GM19468 (cell line): ENCODE measurements at regions not wholly inside any gene's neighbourhood (a gene's known extent, or its start where the extent isn't known, plus 50 kb on each side); places are given as distances from the start of the nearest gene placed in this dataset.

ENCODE experiments used
- ATAC-seq: cut with Tn5 transposase; IDR thresholded peaks from one replicate; pipeline ENCODE4 v1.9.1; 2021; ENCODE audit warnings: mild to moderate bottlenecking, moderate library complexity, moderate number of reproducible peaks; ENCODE audit not compliant: unreplicated experiment; ENCODE audit errors: extremely low read depth

DNA sequence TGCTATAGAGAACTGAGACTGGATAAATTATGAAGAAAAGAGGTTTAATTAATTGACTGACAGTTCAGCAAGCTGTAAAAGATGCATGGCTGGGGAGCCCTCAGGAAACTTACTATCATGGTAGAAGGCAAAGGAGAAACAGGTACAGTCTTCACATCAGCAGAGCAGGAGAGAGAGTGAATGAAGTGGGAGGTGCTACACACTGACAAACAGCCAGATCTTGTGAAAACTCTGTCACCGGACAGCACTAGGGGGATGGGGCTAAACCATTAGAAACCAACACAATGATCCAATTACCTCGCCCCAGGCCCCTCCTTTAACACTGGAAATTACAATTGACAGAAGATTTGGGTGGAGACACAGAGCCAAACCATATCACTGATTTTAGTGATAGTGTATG is 682.4 kb downstream of the SLC16A7 start:
- no peak for ATAC-seq

GRCh38 chr12:60279221-60279620 is 683.4 kb downstream of the SLC16A7 start:
- no peak for ATAC-seq

- ATAC-seq = no peak
Observed at GRCh38 chr12:60281522-60281921, 685.7 kb downstream of the SLC16A7 start.

DNA sequence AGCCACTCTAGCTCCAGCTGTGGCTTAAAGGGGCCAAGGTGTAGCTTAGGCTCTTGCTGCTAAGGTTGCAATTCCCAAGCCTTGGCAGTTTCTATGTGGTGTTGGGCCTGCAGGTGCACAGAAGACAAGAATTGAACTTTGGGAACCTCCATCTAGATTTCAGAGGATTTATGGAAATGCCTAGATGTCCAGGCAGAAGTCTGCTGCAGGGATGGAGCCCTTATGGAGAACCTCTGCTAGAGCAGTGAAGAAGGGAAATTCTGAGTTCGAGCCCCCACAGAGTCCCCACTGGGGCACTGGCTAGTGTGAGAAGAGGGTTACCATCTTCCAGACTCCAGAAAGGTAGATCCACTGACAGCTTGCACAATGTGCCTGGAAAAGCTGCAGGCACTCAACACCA is 694.7 kb downstream of the SLC16A7 start:
- ATAC-seq = no peak

GRCh38 chr12:60308366-60308991 is 712.6 kb downstream of the SLC16A7 start:
- ATAC-seq = no peak

DNA sequence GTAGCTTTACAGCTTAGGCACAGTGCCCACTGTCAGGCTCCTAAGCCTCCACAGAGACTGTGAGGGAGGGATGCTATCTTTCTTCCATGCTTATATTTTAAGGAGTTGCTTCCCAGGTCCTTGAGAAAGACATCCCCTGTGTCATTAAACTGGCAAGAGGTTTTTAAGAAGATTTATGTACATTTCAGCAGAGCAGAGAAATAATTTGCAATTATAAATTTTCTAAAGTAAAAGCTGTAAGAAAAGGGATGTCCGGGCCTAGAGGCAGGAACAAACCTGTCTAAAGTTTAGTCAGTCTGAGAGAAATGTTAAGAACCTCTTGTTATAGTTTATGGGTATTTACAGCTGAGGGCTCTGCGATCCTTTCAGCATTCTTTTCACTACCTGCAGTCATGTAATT is 716.1 kb downstream of the SLC16A7 start:
- no peak for ATAC-seq

GRCh38 chr12:60317361-60317760 is 721.5 kb downstream of the SLC16A7 start:
- no peak for ATAC-seq

DNA sequence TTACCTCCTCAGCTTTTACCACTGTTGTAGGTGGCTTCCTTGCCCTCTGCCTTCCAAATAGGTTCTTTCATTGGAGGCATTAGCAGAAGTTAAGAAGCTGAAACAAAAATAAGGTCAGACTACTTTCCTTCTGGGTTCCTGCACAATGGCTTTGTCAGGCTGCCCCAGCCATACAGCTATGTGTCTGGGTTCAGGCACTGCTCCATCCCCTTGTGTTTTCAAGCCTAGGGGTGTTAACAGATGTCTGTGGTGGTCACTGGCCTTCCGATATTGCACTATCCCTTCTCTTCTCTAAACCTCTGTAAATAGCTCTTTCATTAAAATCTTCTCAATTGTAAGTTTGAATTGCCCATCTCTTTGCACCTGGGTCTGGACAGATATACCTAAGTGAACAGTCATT is 728.9 kb downstream of the SLC16A7 start:
- no peak for ATAC-seq

- ATAC-seq = no peak
Observed at GRCh38 chr12:60333461-60333860, 737.6 kb downstream of the SLC16A7 start.

GRCh38 chr12:60335745-60336144 is 739.9 kb downstream of the SLC16A7 start:
- ATAC-seq = no peak

DNA sequence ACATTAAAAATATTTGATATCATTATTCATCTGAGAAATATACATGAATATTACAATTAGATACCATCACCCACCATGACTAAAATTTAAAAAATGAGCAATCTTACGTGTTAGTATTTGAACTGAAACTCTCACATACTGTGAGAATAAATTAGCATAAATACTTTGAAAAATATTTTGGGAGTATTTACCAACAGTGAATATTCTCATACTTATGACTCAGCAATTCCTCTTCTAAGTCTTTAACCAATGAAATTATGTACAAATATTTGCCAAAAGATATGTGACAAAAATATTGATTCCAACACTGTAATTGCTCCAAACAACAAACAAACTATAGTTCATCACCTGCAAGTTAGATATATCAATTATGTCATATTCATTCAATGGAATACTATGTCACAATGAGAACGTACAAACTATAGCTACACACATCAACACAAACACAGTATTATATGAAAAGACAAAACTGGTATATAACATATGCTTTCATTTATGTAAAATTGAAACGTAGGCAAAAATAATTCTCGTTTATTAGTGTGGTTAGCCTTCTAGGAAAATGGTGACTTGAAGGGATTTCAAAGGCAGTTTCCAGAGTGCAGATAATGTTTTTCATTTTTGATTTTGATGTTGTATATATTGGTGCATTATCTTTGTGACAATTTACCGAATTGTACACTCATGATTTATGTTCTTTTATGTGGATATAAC is 742.2 kb downstream of the SLC16A7 start:
- no peak for ATAC-seq

DNA sequence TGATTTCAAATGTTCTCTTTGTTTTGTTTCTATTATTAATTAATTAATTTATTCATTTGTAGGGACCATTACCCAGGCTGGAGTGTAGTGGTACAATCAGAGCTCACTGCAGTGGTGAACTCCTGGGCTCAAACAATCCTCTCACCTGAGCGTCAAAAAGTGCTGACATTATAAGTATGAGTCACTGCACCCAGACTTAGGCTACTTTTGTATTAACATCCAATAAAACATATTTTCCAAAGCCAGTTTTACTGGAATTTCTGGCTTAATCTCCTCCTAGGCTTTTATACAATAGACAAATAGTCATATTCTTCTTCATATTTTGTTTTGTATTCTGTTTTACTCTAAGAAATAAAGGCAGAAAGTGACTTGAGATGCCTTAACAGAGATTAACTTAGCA is 749.6 kb downstream of the SLC16A7 start:
- ATAC-seq = no peak

DNA sequence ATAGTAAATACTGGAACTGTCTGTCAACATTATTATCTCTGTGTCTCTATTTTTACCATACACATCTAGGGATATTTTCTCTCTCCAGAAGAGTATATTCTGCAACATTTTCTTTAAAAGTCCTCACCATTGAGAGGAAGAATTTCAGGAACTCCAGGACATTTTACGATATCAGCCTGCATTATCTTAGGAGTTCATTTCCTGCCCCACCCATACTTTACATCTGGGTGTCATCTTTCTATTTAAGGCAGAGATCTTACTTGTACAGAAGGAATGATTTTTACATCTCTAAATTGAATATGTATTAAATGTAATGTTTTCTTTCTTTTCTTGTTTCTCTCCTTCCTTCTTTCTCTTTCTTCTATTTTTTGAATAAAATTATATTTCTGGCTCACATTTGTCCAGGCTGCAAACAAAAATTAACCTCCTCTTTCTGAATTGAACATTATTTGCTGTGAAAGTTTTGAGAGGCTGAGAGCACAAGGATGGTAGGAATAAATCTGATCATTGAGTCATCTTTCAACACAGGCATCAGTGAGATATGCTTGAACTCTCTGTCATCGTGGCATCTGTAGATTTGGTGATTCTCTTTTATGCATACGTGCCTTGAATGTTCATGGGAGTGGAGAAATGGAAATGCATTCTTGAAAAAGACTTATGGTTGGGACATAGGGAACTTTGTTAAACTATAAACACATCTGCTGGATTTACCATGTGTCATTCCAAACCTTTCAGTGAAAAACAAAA is 753.6 kb downstream of the SLC16A7 start:
- ATAC-seq = no peak

- ATAC-seq = no peak
Observed at GRCh38 chr12:60387356-60387755, 791.5 kb downstream of the SLC16A7 start.

- ATAC-seq = no peak
Observed at GRCh38 chr12:60391051-60391450, 795.2 kb downstream of the SLC16A7 start.

- ATAC-seq = no peak
Observed at GRCh38 chr12:60391791-60392190, 796.0 kb downstream of the SLC16A7 start.

- ATAC-seq = no peak
Observed at GRCh38 chr12:60393093-60393492, 797.3 kb downstream of the SLC16A7 start.

DNA sequence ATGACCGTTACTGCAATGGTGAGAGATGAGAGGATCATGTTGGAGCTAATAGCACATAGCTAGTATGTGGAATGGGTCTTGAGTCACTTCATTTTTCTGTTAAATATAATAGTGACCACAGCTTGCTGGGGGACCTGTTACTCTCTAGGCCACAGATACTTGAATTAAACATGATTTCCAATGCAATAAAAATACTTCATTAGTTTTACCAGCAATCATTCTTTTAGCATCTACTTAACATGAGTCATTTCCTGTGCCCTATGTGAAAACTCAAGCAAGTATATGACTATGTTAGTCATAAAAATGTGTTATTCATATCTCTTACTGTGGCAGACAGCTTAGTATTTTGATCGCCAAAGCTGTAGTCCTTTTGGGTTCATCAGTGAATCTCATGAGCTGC is 798.8 kb downstream of the SLC16A7 start:
- ATAC-seq = no peak

- no peak for ATAC-seq
Observed at GRCh38 chr12:60398547-60398946, 802.7 kb downstream of the SLC16A7 start.

DNA sequence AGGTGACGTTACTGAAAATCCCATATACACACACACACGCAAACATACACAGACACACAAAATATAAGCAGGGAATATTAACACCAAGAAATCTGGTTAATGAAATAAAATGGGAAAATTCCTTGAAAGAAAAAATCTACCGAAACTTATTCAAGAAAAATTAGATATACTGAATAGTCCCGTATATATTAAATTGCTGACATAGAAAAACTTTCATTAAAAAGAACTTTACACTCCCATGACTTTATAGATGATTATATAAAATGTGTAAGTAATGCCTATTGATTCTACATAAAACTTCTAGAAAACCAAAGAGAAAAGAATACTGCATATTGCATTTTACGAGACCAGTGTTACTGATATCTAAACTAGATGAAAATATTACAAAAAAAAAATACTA is 803.2 kb downstream of the SLC16A7 start:
- ATAC-seq = no peak

- no peak for ATAC-seq
Observed at GRCh38 chr12:60402996-60403395, 807.2 kb downstream of the SLC16A7 start.
